ENCODE measurements at regions not wholly inside any gene's neighbourhood (a gene's known extent, or its start where the extent isn't known, plus 50 kb on each side); places are given as distances from the start of the nearest gene placed in this dataset.

GRCh38 chr10:64956441-64956840, 1435.2 kb downstream of the REEP3 start:
- intact Hi-C loops (cut with DNase I): no loop called here
- no peaks in the 10 kb centered on the region for H3K27me3 ChIP-seq (replicated peaks; ENCODE audit: insufficient read depth)
- no peaks in the 10 kb centered on the region for H3K9me3 ChIP-seq
- H3K27ac ChIP-seq: no peak overlapping the region
- DNase-seq (ENCODE audit: low spot score): no peak
- TF ChIP-seq POLR2AphosphoS5 (IDR thresholded peaks at IDR 0.05) (no peak), CTCF (IDR thresholded peaks at IDR 0.05) (no peak), POLR2A (IDR thresholded peaks at IDR 0.05) (no peak)
- no peaks in the 10 kb centered on the region for H3K36me3 ChIP-seq
- H3K4me1 ChIP-seq (replicated peaks): no peaks in the 10 kb centered on the region
- no peak overlapping the region for H3K4me3 ChIP-seq
- WGBS: 95% methylated on average over 1 of the region's 1 CpG

GRCh38 chr10:64959116-64959515, 1437.9 kb downstream of the REEP3 start:
- Histone ChIP-seq H3K9me3 (no peaks in the 10 kb centered on the region), H3K27me3 (replicated peaks; ENCODE audit: insufficient read depth) (no peaks in the 10 kb centered on the region), H3K36me3 (no peaks in the 10 kb centered on the region), H3K27ac (no peak overlapping the region), H3K4me3 (no peak overlapping the region), H3K4me1 (replicated peaks) (no peaks in the 10 kb centered on the region)
- DNase-seq (ENCODE audit: low spot score): no peak
- 92% methylated on average over 1 of the region's 1 CpG for WGBS
- no peak for TF ChIP-seq POLR2A (IDR thresholded peaks at IDR 0.05)
- TF ChIP-seq CTCF (IDR thresholded peaks at IDR 0.05): no peak
- TF ChIP-seq POLR2AphosphoS5 (IDR thresholded peaks at IDR 0.05): no peak
- intact Hi-C loops (cut with DNase I): no loop called here

- H3K36me3 ChIP-seq: no peaks in the 10 kb centered on the region
- no peak overlapping the region for H3K4me3 ChIP-seq
- H3K27ac ChIP-seq: no peak overlapping the region
- WGBS: 64% methylated on average over 2 of the region's 2 CpGs
- intact Hi-C loops (cut with DNase I): no loop called here
- no peaks in the 10 kb centered on the region for H3K4me1 ChIP-seq (replicated peaks)
- H3K27me3 ChIP-seq (replicated peaks; ENCODE audit: insufficient read depth): no peaks in the 10 kb centered on the region
- no peak for DNase-seq (ENCODE audit: low spot score)
- H3K9me3 ChIP-seq: no peaks in the 10 kb centered on the region
- no peak for TF ChIP-seq CTCF (IDR thresholded peaks at IDR 0.05)
- no peak for TF ChIP-seq POLR2A (IDR thresholded peaks at IDR 0.05)
- TF ChIP-seq POLR2AphosphoS5 (IDR thresholded peaks at IDR 0.05): no peak
These were observed 1438.7 kb downstream of the REEP3 start for GRCh38 chr10:64959883-64960282.

GRCh38 chr10:64973391-64973790, 1452.2 kb downstream of the REEP3 start:
- Histone ChIP-seq H3K9me3 (no peaks in the 10 kb centered on the region), H3K36me3 (no peaks in the 10 kb centered on the region), H3K4me1 (replicated peaks) (no peaks in the 10 kb centered on the region), H3K27me3 (replicated peaks; ENCODE audit: insufficient read depth) (no peaks in the 10 kb centered on the region), H3K27ac (no peak overlapping the region), H3K4me3 (no peak overlapping the region)
- intact Hi-C loops (cut with DNase I): no loop called here
- no peak for DNase-seq (ENCODE audit: low spot score)
- TF ChIP-seq CTCF (IDR thresholded peaks at IDR 0.05): no peak
- TF ChIP-seq POLR2A (IDR thresholded peaks at IDR 0.05): no peak
- no peak for TF ChIP-seq POLR2AphosphoS5 (IDR thresholded peaks at IDR 0.05)
- 63% methylated on average over 2 of the region's 2 CpGs for WGBS

- 78% methylated on average over 2 of the region's 2 CpGs for WGBS
- no peak overlapping the region for H3K4me3 ChIP-seq
- TF ChIP-seq CTCF (IDR thresholded peaks at IDR 0.05): no peak
- no peak for TF ChIP-seq POLR2A (IDR thresholded peaks at IDR 0.05)
- TF ChIP-seq POLR2AphosphoS5 (IDR thresholded peaks at IDR 0.05): no peak
- no peaks in the 10 kb centered on the region for H3K27me3 ChIP-seq (replicated peaks; ENCODE audit: insufficient read depth)
- no peaks in the 10 kb centered on the region for H3K36me3 ChIP-seq
- H3K27ac ChIP-seq: no peak overlapping the region
- no peaks in the 10 kb centered on the region for H3K4me1 ChIP-seq (replicated peaks)
- H3K9me3 ChIP-seq: no peaks in the 10 kb centered on the region
- intact Hi-C loops (cut with DNase I): no loop called here
- DNase-seq (ENCODE audit: low spot score): no peak
These were observed 1454.9 kb downstream of the REEP3 start for GRCh38 chr10:64976150-64976549.
